ENCODE measurements at regions not wholly inside any gene's neighbourhood (a gene's known extent, or its start where the extent isn't known, plus 50 kb on each side); places are given as distances from the start of the nearest gene placed in this dataset.

GRCh38 chr16:73504591-73505575 lies 457.0 kb upstream of the ZFHX3 start:
- 46 to 52% methylated on average over 20 of the region's 20 CpGs for WGBS, 2 donors
- DNase-seq (no peak), FAIRE-seq (no peak), ATAC-seq (no peak)
- Histone ChIP-seq H3K27ac (no peak overlapping the region), H3K9me3 (no peaks in the 10 kb centered on the region), H3K27me3 (no peaks in the 10 kb centered on the region), H3K4me3 (no peak overlapping the region), H3K4me1 (no peaks in the 10 kb centered on the region), H3K36me3 (no peaks in the 10 kb centered on the region)
- TF ChIP-seq CTCF (IDR thresholded peaks at IDR 0.05): no peak
- intact Hi-C loops (cut with DNase I): no loop called here

GRCh38 chr16:73503093-73503492 lies 455.2 kb upstream of the ZFHX3 start:
- no peaks in the 10 kb centered on the region for H3K27me3 ChIP-seq
- intact Hi-C loops (cut with DNase I): no loop called here
- no peaks in the 10 kb centered on the region for H3K4me1 ChIP-seq
- TF ChIP-seq CTCF (IDR thresholded peaks at IDR 0.05): no peak
- FAIRE-seq (no peak), DNase-seq (no peak), ATAC-seq (no peak)
- H3K9me3 ChIP-seq: no peaks in the 10 kb centered on the region
- 74 to 75% methylated on average over 8 of the region's 8 CpGs for WGBS, 2 donors
- H3K36me3 ChIP-seq: no peaks in the 10 kb centered on the region
- H3K4me3 ChIP-seq: no peak overlapping the region
- no peak overlapping the region for H3K27ac ChIP-seq

- H3K36me3 ChIP-seq: no peaks in the 10 kb centered on the region
- 80 to 87% methylated on average over 10 of the region's 10 CpGs for WGBS, 2 donors
- no peak for TF ChIP-seq CTCF (IDR thresholded peaks at IDR 0.05)
- DNase-seq (no peak), ATAC-seq (no peak), FAIRE-seq (no peak)
- no peaks in the 10 kb centered on the region for H3K4me1 ChIP-seq
- no peaks in the 10 kb centered on the region for H3K27me3 ChIP-seq
- no peak overlapping the region for H3K27ac ChIP-seq
- no peaks in the 10 kb centered on the region for H3K9me3 ChIP-seq
- H3K4me3 ChIP-seq: no peak overlapping the region
- intact Hi-C loops (cut with DNase I): no loop called here
Observed at GRCh38 chr16:73499276-73499675, 451.3 kb upstream of the ZFHX3 start.

- FAIRE-seq (no peak), DNase-seq (no peak), ATAC-seq (no peak)
- intact Hi-C loops (cut with DNase I): no loop called here
- H3K36me3 ChIP-seq: no peaks in the 10 kb centered on the region
- no peaks in the 10 kb centered on the region for H3K9me3 ChIP-seq
- H3K27me3 ChIP-seq: no peaks in the 10 kb centered on the region
- TF ChIP-seq CTCF (IDR thresholded peaks at IDR 0.05): no peak
- 57 to 69% methylated on average over 4 of the region's 4 CpGs for WGBS, 2 donors
- H3K27ac ChIP-seq: no peak overlapping the region
- H3K4me3 ChIP-seq: no peak overlapping the region
- no peaks in the 10 kb centered on the region for H3K4me1 ChIP-seq
Observed at GRCh38 chr16:73485880-73486279, 438.0 kb upstream of the ZFHX3 start.
